OCI-LY7 (cell line): ENCODE measurements at regions not wholly inside any gene's neighbourhood (a gene's known extent, or its start where the extent isn't known, plus 50 kb on each side); places are given as distances from the start of the nearest gene placed in this dataset.

ENCODE experiments used
- EZH2phosphoT487 ChIP-seq: fragments of 200-600 bp; sonication (generic); IDR thresholded peaks from 2 replicates; pipeline ENCODE4 v1.6.1; 2018; ENCODE audit warnings: low read depth, borderline replicate concordance, mild to moderate bottlenecking, mixed run types, antibody characterized with exemption, low read length, moderate library complexity, mixed read lengths
- TF ChIP-seq, protein P1 (sequence below): fragments of 200-600 bp; sonication (generic); conservative IDR thresholded peaks from 2 replicates; pipeline ENCODE4 v1.5.1; 2014; ENCODE audit warnings: mild to moderate bottlenecking, antibody characterized with exemption, low read length, moderate library complexity, mixed read lengths

DNA sequence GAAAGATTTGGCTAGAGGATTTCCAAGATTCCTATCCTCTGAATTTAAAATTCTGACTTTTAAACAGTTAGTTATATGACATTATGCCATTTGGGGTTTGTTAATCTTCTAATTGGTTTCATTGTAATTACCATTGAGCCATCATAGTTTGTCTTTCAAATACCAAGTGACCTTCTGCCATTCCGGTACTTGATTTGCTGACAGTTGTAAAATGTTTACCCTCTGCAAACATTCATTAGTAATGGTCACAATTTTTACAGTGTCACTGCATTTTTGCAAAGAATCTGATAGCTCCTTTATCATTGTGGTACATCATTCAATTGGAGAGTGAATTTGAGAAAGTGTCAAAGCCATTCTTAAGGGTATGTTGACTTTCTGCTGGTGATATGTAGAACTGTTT lies 645.0 kb upstream of the TBL1XR1 start:
- TF ChIP-seq, protein P1, sequence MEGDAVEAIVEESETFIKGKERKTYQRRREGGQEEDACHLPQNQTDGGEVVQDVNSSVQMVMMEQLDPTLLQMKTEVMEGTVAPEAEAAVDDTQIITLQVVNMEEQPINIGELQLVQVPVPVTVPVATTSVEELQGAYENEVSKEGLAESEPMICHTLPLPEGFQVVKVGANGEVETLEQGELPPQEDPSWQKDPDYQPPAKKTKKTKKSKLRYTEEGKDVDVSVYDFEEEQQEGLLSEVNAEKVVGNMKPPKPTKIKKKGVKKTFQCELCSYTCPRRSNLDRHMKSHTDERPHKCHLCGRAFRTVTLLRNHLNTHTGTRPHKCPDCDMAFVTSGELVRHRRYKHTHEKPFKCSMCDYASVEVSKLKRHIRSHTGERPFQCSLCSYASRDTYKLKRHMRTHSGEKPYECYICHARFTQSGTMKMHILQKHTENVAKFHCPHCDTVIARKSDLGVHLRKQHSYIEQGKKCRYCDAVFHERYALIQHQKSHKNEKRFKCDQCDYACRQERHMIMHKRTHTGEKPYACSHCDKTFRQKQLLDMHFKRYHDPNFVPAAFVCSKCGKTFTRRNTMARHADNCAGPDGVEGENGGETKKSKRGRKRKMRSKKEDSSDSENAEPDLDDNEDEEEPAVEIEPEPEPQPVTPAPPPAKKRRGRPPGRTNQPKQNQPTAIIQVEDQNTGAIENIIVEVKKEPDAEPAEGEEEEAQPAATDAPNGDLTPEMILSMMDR, result no peak
- TF ChIP-seq EZH2phosphoT487, result no peak
